HCT116 (cell line): ENCODE measurements at regions not wholly inside any gene's neighbourhood (a gene's known extent, or its start where the extent isn't known, plus 50 kb on each side); places are given as distances from the start of the nearest gene placed in this dataset.

Experiments
- ATAC-seq: fragments of 200-7000 bp; cut with Tn5 transposase; 2 replicates; pipeline ENCODE4 v1.9.1; 2020; ENCODE audit warnings: mild to moderate bottlenecking, moderate library complexity
- BruUV-seq: library from RNA; stranded (reverse); fragments of 400-500 nt; replicated peaks from 2 replicates; lab custom pipeline; 2021; lab: Mats Ljungman, UMichigan
- CTCF ChIA-PET: fragments of 300-600 bp; sonication (Branson Sonifier 250); formaldehyde crosslinking; loops from one replicate; lab custom pipeline; 2021; ENCODE audit warnings: antibody characterized with exemption; lab: Charles Lee
- POLR2A ChIA-PET: fragments of 300-600, 350-600 bp; sonication (Branson Sonifier 250); formaldehyde crosslinking; loops from one replicate; lab custom pipeline; 2021; ENCODE audit warnings: antibody characterized with exemption; lab: Charles Lee
- RAD21 ChIA-PET, 2 experiments: fragments of 300-600 bp; sonication (Branson Sonifier 250); formaldehyde crosslinking; loops; one replicate each; lab custom pipeline; 2023; ENCODE audit warnings: low total read pairs in 2 of 2; ENCODE audit not compliant: uncharacterized antibody in 2 of 2, unreplicated experiment in 2 of 2, low non-redundant PET in 1 of 2; lab: Charles Lee
- DNase-seq: peaks from one replicate; pipeline ENCODE4 v3.0.0-alpha.2; 2010; ENCODE audit warnings: low read depth, low spot score
- H2AFZ ChIP-seq: fragments of 200-600 bp; shearing (Covaris generic), sonication (generic); 2 replicates; pipeline ENCODE4 v1.6.1; 2017; ENCODE audit warnings: low read depth, mixed run types, mixed read lengths, antibody characterized with exemption, low read length; ENCODE audit not compliant: poor library complexity, severe bottlenecking
- H3K27ac ChIP-seq: 2 replicates; pipeline ENCODE4 v1.5.1; 2012; ENCODE audit warnings: low read depth, low read length
- H3K27me3 ChIP-seq: fragments of 200-600 bp; sonication (generic); 2 replicates; pipeline ENCODE4 v1.6.1; 2016; ENCODE audit warnings: mixed run types, low read length, mixed read lengths; ENCODE audit not compliant: insufficient read depth
- H3K36me3 ChIP-seq, 2 experiments: fragments of 200-500 bp in 1 of 2; fragments of 200-600 bp in 1 of 2; sonication (Bioruptor generic) in 1 of 2; sonication (generic) in 1 of 2; 2 replicates each; pipeline versions ENCODE4 v1.5.1 to v1.6.1; 2014 to 2016; ENCODE audit warnings: low read length in 2 of 2, inconsistent platforms in 1 of 2, mixed read lengths in 1 of 2, mixed run types in 1 of 2; ENCODE audit not compliant: insufficient read depth in 2 of 2, control insufficient read depth in 1 of 2
- H3K4me1 ChIP-seq, 2 experiments: fragments of 200-600 bp in 1 of 2; sonication (generic) in 1 of 2; 2 replicates each; pipeline versions ENCODE4 v1.5.1 to v1.6.1; 2012 to 2017; ENCODE audit warnings: low read length in 2 of 2, inconsistent platforms in 1 of 2, mild to moderate bottlenecking in 1 of 2, mixed read lengths in 1 of 2, mixed run types in 1 of 2, moderate library complexity in 1 of 2; ENCODE audit not compliant: insufficient read depth in 2 of 2, control insufficient read depth in 1 of 2
- H3K4me2 ChIP-seq: fragments of 200-600 bp; sonication (generic); 2 replicates; pipeline ENCODE4 v1.6.1; 2017; ENCODE audit warnings: mixed run types, low read length, mixed read lengths
- H3K4me3 ChIP-seq, 2 experiments: fragments of 200-600 bp in 1 of 2; sonication (generic) in 1 of 2; replicated peaks in 1 of 2; 2 replicates each; pipeline ENCODE4 v1.5.1; 2011 to 2016; ENCODE audit warnings: low read length in 2 of 2, control low read depth in 1 of 2, low read depth in 1 of 2, mild to moderate bottlenecking in 1 of 2, mixed read lengths in 1 of 2, mixed run types in 1 of 2
- H3K79me2 ChIP-seq: fragments of 200-600 bp; sonication (generic); 2 replicates; pipeline ENCODE4 v1.6.1; 2017; ENCODE audit warnings: mild to moderate bottlenecking, mixed run types, low read length, moderate library complexity, mixed read lengths; ENCODE audit not compliant: insufficient read depth
- H3K9ac ChIP-seq: fragments of 200-600 bp; sonication (generic); 2 replicates; pipeline ENCODE4 v1.6.1; 2016; ENCODE audit warnings: low read length, mixed read lengths
- H3K9me2 ChIP-seq: fragments of 200-600 bp; sonication (generic), shearing (Covaris generic); 2 replicates; pipeline ENCODE4 v1.6.1; 2017; ENCODE audit warnings: mixed run types, mild to moderate bottlenecking, moderate library complexity; ENCODE audit not compliant: insufficient read depth
- H3K9me3 ChIP-seq, 2 experiments: fragments of 200-500 bp in 1 of 2; fragments of 200-600 bp in 1 of 2; sonication (Bioruptor generic) in 1 of 2; sonication (generic) in 1 of 2; 2 replicates each; pipeline ENCODE4 v1.6.1; 2014 to 2017; ENCODE audit warnings: low read length in 2 of 2, mixed read lengths in 2 of 2, inconsistent platforms in 1 of 2, low read depth in 1 of 2, mild to moderate bottlenecking in 1 of 2, mixed run types in 1 of 2, moderate library complexity in 1 of 2; ENCODE audit not compliant: control insufficient read depth in 1 of 2, insufficient read depth in 1 of 2
- H4K20me1 ChIP-seq: fragments of 200-600 bp; sonication (generic), shearing (Covaris generic); 2 replicates; pipeline ENCODE4 v1.6.1; 2017; ENCODE audit warnings: mixed run types, mild to moderate bottlenecking, moderate library complexity; ENCODE audit not compliant: insufficient read depth
- CBX3 ChIP-seq: IDR thresholded peaks from 2 replicates; pipeline ENCODE4 v1.6.1; 2012; ENCODE audit warnings: low read depth
- CEBPB ChIP-seq: IDR thresholded peaks from 2 replicates; pipeline ENCODE4 v1.6.1; 2012; ENCODE audit warnings: low read depth
- ELF1 ChIP-seq: IDR thresholded peaks from 2 replicates; pipeline ENCODE4 v1.6.1; 2012; ENCODE audit warnings: low read depth, borderline replicate concordance
- EZH2 ChIP-seq: fragments of 200-600 bp; sonication (generic); IDR thresholded peaks from 2 replicates; pipeline ENCODE4 v1.6.1; 2017; ENCODE audit warnings: antibody characterized with exemption, mixed run types
- EZH2phosphoT487 ChIP-seq: fragments of 200-600 bp; IDR thresholded peaks from 2 replicates; pipeline ENCODE4 v1.6.1; 2018; ENCODE audit warnings: antibody characterized with exemption, borderline replicate concordance
- JUND ChIP-seq: IDR thresholded peaks from 2 replicates; pipeline ENCODE4 v1.6.1; 2012
- POLR2A ChIP-seq: IDR thresholded peaks from 2 replicates; pipeline ENCODE4 v1.7.0; 2011; ENCODE audit warnings: borderline replicate concordance; ENCODE audit not compliant: insufficient read depth, insufficient read length; ENCODE audit errors: extremely low read depth
- POLR2AphosphoS5 ChIP-seq: IDR thresholded peaks from 2 replicates; pipeline ENCODE4 v1.6.1; 2011; ENCODE audit warnings: mild to moderate bottlenecking, low read depth, low read length, moderate library complexity
- SRF ChIP-seq: IDR thresholded peaks from 2 replicates; pipeline ENCODE4 v1.6.1; 2012; ENCODE audit warnings: low read depth
- YY1 ChIP-seq: IDR thresholded peaks from 2 replicates; pipeline ENCODE4 v1.6.1; 2011; ENCODE audit warnings: low read length, low read depth, moderate library complexity, mild to moderate bottlenecking; ENCODE audit not compliant: insufficient replicate concordance; ENCODE audit errors: extremely low read depth
- ZNF274 ChIP-seq: fragments of 200-500 bp; sonication (Bioruptor generic); IDR thresholded peaks from 2 replicates; pipeline ENCODE4 v1.6.1; 2014; ENCODE audit warnings: mild to moderate bottlenecking, low read depth, low read length, inconsistent platforms
- intact Hi-C: fragments of 100-400 bp; cut with micrococcal nuclease; formaldehyde crosslinking; loops from 2 replicates; pipeline ENCODE4 v1.10.0; 2022
- TF ChIP-seq, protein P1 (sequence below), 3 experiments: fragments of 200-600 bp in 1 of 3; sonication (generic) in 1 of 3; IDR thresholded peaks in 2 of 3; conservative IDR thresholded peaks in 1 of 3; 2 replicates each; pipeline ENCODE4 v1.5.1; 2012 to 2017; ENCODE audit warnings: low read depth in 2 of 3, low read length in 2 of 3, antibody characterized with exemption in 1 of 3, borderline replicate concordance in 1 of 3, control low read depth in 1 of 3, mild to moderate bottlenecking in 1 of 3, mixed read lengths in 1 of 3, mixed run types in 1 of 3, moderate library complexity in 1 of 3; ENCODE audit not compliant: insufficient read depth in 1 of 3

DNA sequence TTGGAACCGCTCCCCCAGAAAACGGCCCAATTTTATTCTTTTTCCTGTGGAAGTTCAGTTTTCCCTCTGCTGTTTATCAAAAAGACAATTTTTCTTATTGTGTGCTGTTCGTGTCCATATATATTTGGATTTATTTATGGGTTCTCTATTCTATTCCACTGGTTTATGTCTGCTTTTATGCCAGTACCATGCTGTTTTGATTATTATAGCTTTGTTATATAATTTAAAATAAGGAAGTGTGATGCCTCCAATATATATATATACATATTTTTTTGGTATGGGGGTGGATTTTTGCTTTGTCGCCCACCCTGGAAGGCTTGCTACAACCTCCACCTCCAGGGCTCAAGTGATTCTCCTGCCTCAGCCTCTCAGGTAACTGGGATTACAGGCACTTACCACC is 103.3 kb downstream of the TFAP2B start:
- TF ChIP-seq YY1 (no peak), POLR2A (no peak), ELF1 (no peak), SRF (no peak), EZH2phosphoT487 (no peak), CBX3 (no peak), JUND (no peak), CEBPB (no peak), EZH2 (no peak), POLR2AphosphoS5 (no peak), ZNF274 (no peak)
- TF ChIP-seq, protein P1, sequence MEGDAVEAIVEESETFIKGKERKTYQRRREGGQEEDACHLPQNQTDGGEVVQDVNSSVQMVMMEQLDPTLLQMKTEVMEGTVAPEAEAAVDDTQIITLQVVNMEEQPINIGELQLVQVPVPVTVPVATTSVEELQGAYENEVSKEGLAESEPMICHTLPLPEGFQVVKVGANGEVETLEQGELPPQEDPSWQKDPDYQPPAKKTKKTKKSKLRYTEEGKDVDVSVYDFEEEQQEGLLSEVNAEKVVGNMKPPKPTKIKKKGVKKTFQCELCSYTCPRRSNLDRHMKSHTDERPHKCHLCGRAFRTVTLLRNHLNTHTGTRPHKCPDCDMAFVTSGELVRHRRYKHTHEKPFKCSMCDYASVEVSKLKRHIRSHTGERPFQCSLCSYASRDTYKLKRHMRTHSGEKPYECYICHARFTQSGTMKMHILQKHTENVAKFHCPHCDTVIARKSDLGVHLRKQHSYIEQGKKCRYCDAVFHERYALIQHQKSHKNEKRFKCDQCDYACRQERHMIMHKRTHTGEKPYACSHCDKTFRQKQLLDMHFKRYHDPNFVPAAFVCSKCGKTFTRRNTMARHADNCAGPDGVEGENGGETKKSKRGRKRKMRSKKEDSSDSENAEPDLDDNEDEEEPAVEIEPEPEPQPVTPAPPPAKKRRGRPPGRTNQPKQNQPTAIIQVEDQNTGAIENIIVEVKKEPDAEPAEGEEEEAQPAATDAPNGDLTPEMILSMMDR (IDR thresholded peaks at IDR 0.05 in 2 of 3, conservative IDR thresholded peaks at IDR 0.05 in 1 of 3; ENCODE audit: borderline replicate concordance in 1 of 3, insufficient read depth in 1 of 3, low read depth in 2 of 3, low read length in 2 of 3) = no peak
- RAD21 ChIA-PET = no interaction called here
- POLR2A ChIA-PET = no interaction called here

More for the DNA sequence above, 103.3 kb downstream of the TFAP2B start:
- no peak for ATAC-seq
- H3K27me3 ChIP-seq = no peaks in the 10 kb centered on the region
- H4K20me1 ChIP-seq = no peaks in the 10 kb centered on the region
- CTCF ChIA-PET = no interaction called here
- no peaks in the 10 kb centered on the region for H3K79me2 ChIP-seq
- no peak overlapping the region for H3K9ac ChIP-seq
- no TSS peak for BruUV-seq
- no peaks in the 10 kb centered on the region for H3K36me3 ChIP-seq
- intact Hi-C loops = no loop called here
- no peak overlapping the region for H3K4me3 ChIP-seq
- H3K4me2 ChIP-seq = no peak overlapping the region
- DNase-seq = no peak
- H3K4me1 ChIP-seq = no peaks in the 10 kb centered on the region
- H3K9me3 ChIP-seq = peaks cover 0 to 4% of the 10 kb centered on the region in 2 experiments; a peak in 2 of 4 replicates
- no peak overlapping the region for H2AFZ ChIP-seq
- no peak overlapping the region for H3K27ac ChIP-seq
- H3K9me2 ChIP-seq = no peaks in the 10 kb centered on the region
